ENCODE measurements at regions not wholly inside any gene's neighbourhood (a gene's known extent, or its start where the extent isn't known, plus 50 kb on each side); places are given as distances from the start of the nearest gene placed in this dataset.

DNA sequence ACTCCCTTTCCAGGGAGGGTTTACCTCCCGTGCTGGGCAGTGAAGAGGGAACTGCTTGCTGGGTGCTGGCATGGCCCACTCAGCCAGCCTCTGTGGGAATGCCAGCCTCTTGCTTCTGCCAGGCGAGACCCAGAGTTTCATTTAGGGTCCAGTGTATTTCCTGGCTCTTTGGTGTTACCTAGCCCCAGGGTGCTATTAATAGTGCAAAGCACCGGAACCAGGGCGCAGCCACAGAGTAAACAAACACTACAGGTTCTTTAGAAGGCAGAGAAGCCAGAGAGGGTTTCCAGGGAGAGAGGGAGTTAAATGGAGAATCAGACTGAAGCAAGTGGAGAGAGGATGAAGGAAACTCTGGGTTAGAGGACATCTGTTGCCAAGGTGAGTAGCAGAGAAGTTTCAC, 74.9 kb upstream of the SPATA13 start:
- no peak for DNase-seq

DNA sequence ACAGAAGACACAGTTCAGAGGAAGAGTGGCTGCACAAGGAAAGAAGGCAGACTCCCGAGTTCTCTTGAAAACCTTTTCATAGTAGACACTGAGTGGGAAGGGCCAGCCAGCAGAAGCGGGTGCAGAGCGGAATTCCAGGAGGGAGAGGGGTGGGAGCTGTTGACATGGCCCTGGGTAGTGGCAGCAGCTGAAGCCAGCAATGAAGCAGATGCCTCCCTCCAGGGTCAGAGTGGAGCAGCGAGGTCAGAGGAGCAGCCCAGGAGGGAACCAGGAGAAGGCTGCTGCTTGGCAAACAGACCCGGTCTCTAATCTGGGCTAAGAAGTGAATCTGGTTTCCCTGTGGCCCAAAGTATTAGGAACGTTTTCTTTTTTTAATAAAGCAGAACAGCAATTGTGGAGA, 73.9 kb upstream of the SPATA13 start:
- DNase-seq, result no peak

DNA sequence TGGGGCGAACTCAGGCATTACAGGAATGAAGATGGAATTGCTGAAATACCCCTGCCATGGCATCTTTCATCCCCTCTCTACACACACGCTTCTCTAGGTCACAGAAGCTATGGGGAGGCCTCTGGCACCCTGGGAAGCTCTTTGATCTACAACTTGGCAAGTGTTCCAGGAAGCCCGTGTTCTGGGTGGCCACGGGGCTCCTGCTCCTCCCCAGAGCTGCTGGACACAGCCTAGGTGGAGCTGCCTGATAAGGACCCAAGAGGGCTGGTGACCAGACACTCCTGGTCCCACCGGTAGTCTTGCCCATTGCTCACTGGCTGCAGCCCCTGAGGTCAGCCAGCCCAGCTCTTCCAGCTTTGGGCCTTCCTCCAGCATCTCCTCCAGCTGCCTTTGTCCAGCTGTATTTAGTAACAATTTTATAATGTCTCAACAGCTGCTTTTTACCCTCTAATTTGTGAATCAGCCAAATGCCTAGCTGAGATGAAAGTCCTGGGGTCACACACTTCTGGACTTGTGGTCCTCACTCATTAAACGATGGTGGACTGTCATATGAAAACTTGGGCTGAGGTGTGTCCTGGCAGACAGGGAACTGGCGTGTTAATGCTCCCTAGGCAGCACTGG, 72.8 kb upstream of the SPATA13 start:
- no peak for DNase-seq

GRCh38 chr13:24090049-24090448, 70.5 kb upstream of the SPATA13 start:
- DNase-seq, result no peak

DNA sequence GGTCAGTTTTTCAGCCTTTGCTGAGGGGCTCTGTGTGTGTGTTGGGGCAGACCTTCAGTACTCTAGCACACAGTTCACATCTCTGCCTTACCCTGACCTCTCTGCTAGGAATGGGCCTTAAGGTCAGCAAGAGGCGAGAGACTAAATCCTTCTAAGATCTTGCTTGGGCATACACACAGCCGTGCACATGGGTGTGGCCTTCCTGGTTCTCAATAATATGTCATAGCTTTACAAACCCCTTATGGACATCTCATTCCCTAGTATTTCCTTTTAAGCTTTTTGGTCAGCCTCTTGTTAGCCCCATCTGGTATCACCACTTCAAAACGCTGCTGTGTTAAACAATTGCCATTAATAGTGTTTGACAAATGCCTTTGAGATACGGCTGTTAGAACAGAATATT, 69.4 kb upstream of the SPATA13 start:
- no peak for DNase-seq

- DNase-seq, result no peak
These were observed 68.4 kb upstream of the SPATA13 start for GRCh38 chr13:24092108-24092507.

GRCh38 chr13:24093047-24093446, 67.5 kb upstream of the SPATA13 start:
- DNase-seq, result no peak

DNA sequence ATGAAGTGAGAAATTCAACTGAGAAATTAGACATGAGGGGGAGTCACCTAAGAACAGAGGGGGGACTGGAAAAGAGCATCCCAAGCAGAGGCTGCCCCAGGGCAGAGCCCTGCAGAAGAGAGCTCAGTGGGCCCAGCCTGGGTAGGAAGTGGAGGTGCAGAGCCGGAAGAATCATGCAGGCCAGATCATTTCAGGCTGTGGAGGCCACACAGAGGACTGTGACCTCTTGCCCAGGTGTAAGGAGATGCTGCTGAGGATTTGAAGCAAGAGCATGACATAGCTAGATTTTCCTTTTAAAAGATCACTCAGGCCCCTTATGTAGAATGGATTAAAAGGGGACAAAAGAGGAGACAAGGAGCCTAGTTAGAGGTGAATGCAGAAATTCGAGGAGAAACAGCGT, 63.9 kb upstream of the SPATA13 start:
- DNase-seq, result no peak

DNA sequence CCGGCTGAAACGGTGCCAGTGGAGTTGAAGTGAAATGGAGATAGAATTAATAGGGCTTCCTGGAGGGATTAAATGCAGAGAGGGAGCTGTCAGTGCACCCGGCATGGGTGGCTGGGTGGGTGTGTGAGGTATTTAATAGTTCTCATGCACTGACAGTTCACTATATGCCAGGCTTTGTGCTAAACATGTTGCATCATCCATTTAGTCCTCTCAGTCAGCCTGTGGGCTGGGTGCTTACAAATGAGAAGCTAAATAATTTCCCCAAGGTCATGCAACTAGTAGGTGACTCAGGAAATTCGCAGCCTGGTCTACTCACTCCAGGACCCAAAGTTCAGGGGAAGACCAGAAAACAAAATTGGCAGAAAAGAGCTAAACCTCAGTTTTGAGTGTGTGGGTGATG, 63.5 kb upstream of the SPATA13 start:
- no peak for DNase-seq

GRCh38 chr13:24097667-24098066, 62.9 kb upstream of the SPATA13 start:
- DNase-seq, result no peak

GRCh38 chr13:24099490-24099889, 61.0 kb upstream of the SPATA13 start:
- no peak for DNase-seq

- DNase-seq, result no peak
These were observed 60.3 kb upstream of the SPATA13 start for GRCh38 chr13:24100188-24100587.

GRCh38 chr13:24103782-24104372, 56.6 kb upstream of the SPATA13 start:
- DNase-seq, result no peak

DNA sequence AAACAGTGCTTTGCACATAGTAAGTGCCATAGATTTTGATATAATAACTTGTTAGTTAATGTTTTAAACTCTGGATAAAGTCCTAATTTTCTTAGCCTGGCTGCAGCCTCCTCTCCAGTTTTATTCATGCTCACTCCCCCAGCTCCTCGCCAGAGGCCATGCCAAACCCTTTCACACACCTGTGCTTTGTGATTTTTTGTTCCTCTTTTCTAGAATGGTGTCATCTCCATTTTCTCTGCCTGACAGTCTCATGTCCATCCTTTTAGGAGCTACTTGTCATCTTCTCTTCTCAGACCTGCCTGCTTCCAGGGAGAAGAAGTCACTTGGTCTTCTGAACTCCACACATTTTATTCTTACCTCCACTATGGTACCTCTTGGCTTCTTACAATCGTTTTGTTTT, 55.8 kb upstream of the SPATA13 start:
- DNase-seq, result no peak

- no peak for DNase-seq
These were observed 54.1 kb upstream of the SPATA13 start for GRCh38 chr13:24106429-24106828.

DNA sequence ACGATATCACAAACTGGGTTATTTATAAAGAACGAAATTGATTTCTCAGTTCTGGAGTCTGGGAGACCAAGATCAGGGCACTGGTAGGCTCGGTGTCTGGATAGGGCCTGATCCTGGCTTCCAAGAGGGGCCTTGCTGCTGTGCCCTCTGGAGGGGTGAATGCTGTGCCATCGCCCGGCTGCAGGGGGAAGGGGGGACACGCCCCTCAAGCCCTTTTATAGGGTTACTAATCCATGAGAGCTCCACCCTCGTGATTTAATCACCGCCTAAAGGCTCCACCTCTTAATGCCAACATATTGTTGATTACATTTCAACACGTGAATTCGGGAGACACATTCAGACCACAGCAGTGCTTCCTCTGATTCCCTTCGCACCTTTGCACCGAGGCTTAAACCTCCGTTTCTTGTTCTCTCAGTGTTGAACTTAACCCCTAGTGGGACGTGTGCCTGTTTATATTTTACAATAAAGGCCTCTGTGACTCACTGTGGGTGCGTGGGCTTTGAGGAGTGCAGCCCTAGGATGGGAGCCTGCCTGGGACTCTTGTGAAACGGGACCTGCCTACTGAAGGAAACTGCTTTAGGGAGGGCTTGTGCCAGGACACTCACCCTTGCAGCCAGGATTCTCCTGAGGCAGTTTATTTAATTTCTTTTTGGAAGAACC, 52.4 kb upstream of the SPATA13 start:
- no peak for DNase-seq

DNA sequence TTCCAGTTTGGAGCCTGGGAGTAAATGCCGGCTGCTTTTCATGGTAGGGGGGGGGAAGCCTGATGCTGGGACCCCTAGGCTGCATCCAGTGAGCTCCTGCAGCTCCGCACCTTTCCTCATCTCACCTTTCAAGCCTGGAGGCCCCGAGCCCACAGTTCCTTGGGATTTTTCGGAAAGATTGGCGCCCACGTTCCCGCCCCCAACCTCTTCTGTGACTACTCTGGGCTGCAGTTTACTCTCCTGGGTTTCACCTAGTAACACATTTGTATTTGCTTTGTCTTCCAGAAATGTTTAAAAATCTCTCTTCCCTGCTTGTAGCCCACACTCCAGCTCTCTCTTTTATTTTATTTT, 51.9 kb upstream of the SPATA13 start:
- DNase-seq, result no peak

DNA sequence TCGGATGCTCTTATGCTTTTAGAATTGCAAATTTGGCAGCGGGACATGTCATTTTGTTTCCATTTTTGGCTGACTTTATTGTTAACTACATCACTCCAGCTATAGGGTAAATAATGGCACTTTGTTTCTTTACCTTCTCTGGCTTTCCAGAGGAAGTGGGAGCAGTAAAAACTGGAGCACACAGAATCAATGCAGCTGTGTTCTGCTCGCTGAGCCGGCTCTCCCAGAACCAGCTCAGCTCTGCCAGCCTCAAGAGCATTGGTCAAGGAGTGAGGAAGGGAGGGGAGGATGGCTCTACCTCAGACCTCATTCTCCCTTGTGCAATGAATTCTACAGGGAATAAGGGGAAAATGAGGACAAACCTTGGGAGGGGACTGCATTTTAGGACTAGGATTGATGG, 50.5 kb upstream of the SPATA13 start:
- DNase-seq, result no peak
